ENCODE measurements at regions not wholly inside any gene's neighbourhood (a gene's known extent, or its start where the extent isn't known, plus 50 kb on each side); places are given as distances from the start of the nearest gene placed in this dataset.
"Not testable (repeated sequence)": the region's sequence is repeated elsewhere in the genome, so short reads cannot be mapped to it uniquely, and the experiment has no call there.

- DNase-seq; H3K4me1 ChIP-seq (ENCODE audit: control extremely low read depth in 1 of 4, control insufficient read depth in 4 of 4, insufficient read depth in 4 of 4, low read length in 3 of 4); POLR2A ChIA-PET; H3K36me3 ChIP-seq (ENCODE audit: control insufficient read depth in 4 of 4, insufficient read depth in 4 of 4, low read length in 3 of 4); H3K27me3 ChIP-seq (replicated peaks in 2 of 5; ENCODE audit: control insufficient read depth in 4 of 5, insufficient read depth in 5 of 5, low read length in 4 of 5); CTCF ChIA-PET; H3K9me3 ChIP-seq (ENCODE audit: control extremely low read depth in 1 of 5, control insufficient read depth in 4 of 5, insufficient read depth in 2 of 5, low read depth in 1 of 5, low read length in 4 of 5); H3K4me3 ChIP-seq (ENCODE audit: control insufficient read depth in 1 of 7, extremely low read depth in 1 of 7, insufficient read depth in 4 of 7, low read depth in 2 of 7, low read length in 6 of 7); H3K27ac ChIP-seq (ENCODE audit: insufficient read depth in 1 of 2, low read depth in 1 of 2, low read length in 2 of 2, poor library complexity in 1 of 2, severe bottlenecking in 2 of 2): not testable (repeated sequence)
- 100% methylated on average over 5 of the region's 5 CpGs for WGBS (ENCODE audit: insufficient coverage)
Measured at GRCh38 chr22:23424551-23425068, 155.5 kb downstream of the IGLL1 start.

- no peaks in the 10 kb centered on the region for H3K36me3 ChIP-seq (ENCODE audit: control insufficient read depth in 4 of 4, insufficient read depth in 4 of 4, low read length in 3 of 4)
- 90% methylated on average over 2 of the region's 7 CpGs for WGBS (ENCODE audit: insufficient coverage)
- no peaks in the 10 kb centered on the region for H3K4me1 ChIP-seq (ENCODE audit: control extremely low read depth in 1 of 4, control insufficient read depth in 4 of 4, insufficient read depth in 4 of 4, low read length in 3 of 4)
- no peak for DNase-seq
- ChIA-PET POLR2A (interaction anchor here (0.6 kb wide), 1 partner anchor 29 kb away, joined by 4 read pairs; no protein-coding TSS in a partner anchor), CTCF (no interaction called here)
- H3K27ac ChIP-seq (ENCODE audit: insufficient read depth in 1 of 2, low read depth in 1 of 2, low read length in 2 of 2, poor library complexity in 1 of 2, severe bottlenecking in 2 of 2), result no peak overlapping the region
- no peak overlapping the region for H3K4me3 ChIP-seq (ENCODE audit: control insufficient read depth in 1 of 7, extremely low read depth in 1 of 7, insufficient read depth in 4 of 7, low read depth in 2 of 7, low read length in 6 of 7)
- peaks cover 0 to 3% (median 0%) of the 10 kb centered on the region in 5 experiments for H3K9me3 ChIP-seq (ENCODE audit: control extremely low read depth in 1 of 5, control insufficient read depth in 4 of 5, insufficient read depth in 2 of 5, low read depth in 1 of 5, low read length in 4 of 5)
- no peaks in the 10 kb centered on the region for H3K27me3 ChIP-seq (replicated peaks in 2 of 5; ENCODE audit: control insufficient read depth in 4 of 5, insufficient read depth in 5 of 5, low read length in 4 of 5)
Measured at GRCh38 chr22:23424031-23424430, 156.1 kb downstream of the IGLL1 start.

GRCh38 chr22:23422281-23422680, 157.8 kb downstream of the IGLL1 start:
- CTCF ChIA-PET; H3K9me3 ChIP-seq (ENCODE audit: control extremely low read depth in 1 of 5, control insufficient read depth in 4 of 5, insufficient read depth in 2 of 5, low read depth in 1 of 5, low read length in 4 of 5); H3K4me1 ChIP-seq (ENCODE audit: control extremely low read depth in 1 of 4, control insufficient read depth in 4 of 4, insufficient read depth in 4 of 4, low read length in 3 of 4); H3K27ac ChIP-seq (ENCODE audit: insufficient read depth in 1 of 2, low read depth in 1 of 2, low read length in 2 of 2, poor library complexity in 1 of 2, severe bottlenecking in 2 of 2); H3K36me3 ChIP-seq (ENCODE audit: control insufficient read depth in 4 of 4, insufficient read depth in 4 of 4, low read length in 3 of 4); DNase-seq; H3K27me3 ChIP-seq (replicated peaks in 2 of 5; ENCODE audit: control insufficient read depth in 4 of 5, insufficient read depth in 5 of 5, low read length in 4 of 5); POLR2A ChIA-PET; H3K4me3 ChIP-seq (ENCODE audit: control insufficient read depth in 1 of 7, extremely low read depth in 1 of 7, insufficient read depth in 4 of 7, low read depth in 2 of 7, low read length in 6 of 7): not testable (repeated sequence)
- 100% methylated on average over 1 of the region's 4 CpGs for WGBS (ENCODE audit: insufficient coverage)

- not testable (repeated sequence) for H3K27ac ChIP-seq (ENCODE audit: insufficient read depth in 1 of 2, low read depth in 1 of 2, low read length in 2 of 2, poor library complexity in 1 of 2, severe bottlenecking in 2 of 2); H3K4me1 ChIP-seq (ENCODE audit: control extremely low read depth in 1 of 4, control insufficient read depth in 4 of 4, insufficient read depth in 4 of 4, low read length in 3 of 4); H3K4me3 ChIP-seq (ENCODE audit: control insufficient read depth in 1 of 7, extremely low read depth in 1 of 7, insufficient read depth in 4 of 7, low read depth in 2 of 7, low read length in 6 of 7); H3K36me3 ChIP-seq (ENCODE audit: control insufficient read depth in 4 of 4, insufficient read depth in 4 of 4, low read length in 3 of 4); H3K9me3 ChIP-seq (ENCODE audit: control extremely low read depth in 1 of 5, control insufficient read depth in 4 of 5, insufficient read depth in 2 of 5, low read depth in 1 of 5, low read length in 4 of 5); DNase-seq; H3K27me3 ChIP-seq (replicated peaks in 2 of 5; ENCODE audit: control insufficient read depth in 4 of 5, insufficient read depth in 5 of 5, low read length in 4 of 5)
- 95% methylated on average over 3 of the region's 6 CpGs for WGBS (ENCODE audit: insufficient coverage)
- ChIA-PET CTCF (interaction anchor here (0.7 kb wide), 1 partner anchor 26 kb away, joined by 3 read pairs; no protein-coding TSS in a partner anchor), POLR2A (interaction anchor here (0.6 kb wide), 1 partner anchor 100 kb away, joined by 5 read pairs; no protein-coding TSS in a partner anchor)
Measured at GRCh38 chr22:23421300-23421699, 158.8 kb downstream of the IGLL1 start.

GRCh38 chr22:23419931-23420330, 160.2 kb downstream of the IGLL1 start:
- H3K9me3 ChIP-seq (ENCODE audit: control extremely low read depth in 1 of 5, control insufficient read depth in 4 of 5, insufficient read depth in 2 of 5, low read depth in 1 of 5, low read length in 4 of 5), result no peaks in the 10 kb centered on the region
- ChIA-PET CTCF (interaction anchor here (1.0 kb wide), 1 partner anchor 11 kb away, joined by 3 read pairs; no protein-coding TSS in a partner anchor), POLR2A (no interaction called here)
- no peak for DNase-seq
- no peaks in the 10 kb centered on the region for H3K36me3 ChIP-seq (ENCODE audit: control insufficient read depth in 4 of 4, insufficient read depth in 4 of 4, low read length in 3 of 4)
- H3K27ac ChIP-seq (ENCODE audit: insufficient read depth in 1 of 2, low read depth in 1 of 2, low read length in 2 of 2, poor library complexity in 1 of 2, severe bottlenecking in 2 of 2), result no peak overlapping the region
- WGBS (ENCODE audit: insufficient coverage), result 82% methylated on average over 5 of the region's 5 CpGs
- H3K27me3 ChIP-seq (replicated peaks in 2 of 5; ENCODE audit: control insufficient read depth in 4 of 5, insufficient read depth in 5 of 5, low read length in 4 of 5), result no peaks in the 10 kb centered on the region
- H3K4me1 ChIP-seq (ENCODE audit: control extremely low read depth in 1 of 4, control insufficient read depth in 4 of 4, insufficient read depth in 4 of 4, low read length in 3 of 4), result no peaks in the 10 kb centered on the region
- no peak overlapping the region for H3K4me3 ChIP-seq (ENCODE audit: control insufficient read depth in 1 of 7, extremely low read depth in 1 of 7, insufficient read depth in 4 of 7, low read depth in 2 of 7, low read length in 6 of 7)

- no peak overlapping the region for H3K4me3 ChIP-seq (ENCODE audit: control insufficient read depth in 1 of 7, extremely low read depth in 1 of 7, insufficient read depth in 4 of 7, low read depth in 2 of 7, low read length in 6 of 7)
- ChIA-PET CTCF (interaction anchor here (1.0 kb wide), 1 partner anchor 12 kb away, joined by 3 read pairs; no protein-coding TSS in a partner anchor), POLR2A (interaction anchor here (0.6 kb wide), 1 partner anchor 104 kb away, joined by 3 read pairs; no protein-coding TSS in a partner anchor)
- H3K27me3 ChIP-seq (replicated peaks in 2 of 5; ENCODE audit: control insufficient read depth in 4 of 5, insufficient read depth in 5 of 5, low read length in 4 of 5), result no peaks in the 10 kb centered on the region
- DNase-seq, result no peak
- no peaks in the 10 kb centered on the region for H3K36me3 ChIP-seq (ENCODE audit: control insufficient read depth in 4 of 4, insufficient read depth in 4 of 4, low read length in 3 of 4)
- H3K4me1 ChIP-seq (ENCODE audit: control extremely low read depth in 1 of 4, control insufficient read depth in 4 of 4, insufficient read depth in 4 of 4, low read length in 3 of 4), result no peaks in the 10 kb centered on the region
- H3K27ac ChIP-seq (ENCODE audit: insufficient read depth in 1 of 2, low read depth in 1 of 2, low read length in 2 of 2, poor library complexity in 1 of 2, severe bottlenecking in 2 of 2), result no peak overlapping the region
- no peaks in the 10 kb centered on the region for H3K9me3 ChIP-seq (ENCODE audit: control extremely low read depth in 1 of 5, control insufficient read depth in 4 of 5, insufficient read depth in 2 of 5, low read depth in 1 of 5, low read length in 4 of 5)
- 95% methylated on average over 2 of the region's 4 CpGs for WGBS (ENCODE audit: insufficient coverage)
Measured at GRCh38 chr22:23419171-23419570, 160.9 kb downstream of the IGLL1 start.

- Histone ChIP-seq H3K4me1 (ENCODE audit: control extremely low read depth in 1 of 4, control insufficient read depth in 4 of 4, insufficient read depth in 4 of 4, low read length in 3 of 4) (no peaks in the 10 kb centered on the region), H3K36me3 (ENCODE audit: control insufficient read depth in 4 of 4, insufficient read depth in 4 of 4, low read length in 3 of 4) (no peaks in the 10 kb centered on the region), H3K27ac (ENCODE audit: insufficient read depth in 1 of 2, low read depth in 1 of 2, low read length in 2 of 2, poor library complexity in 1 of 2, severe bottlenecking in 2 of 2) (no peak overlapping the region), H3K4me3 (ENCODE audit: control insufficient read depth in 1 of 7, extremely low read depth in 1 of 7, insufficient read depth in 4 of 7, low read depth in 2 of 7, low read length in 6 of 7) (no peak overlapping the region), H3K9me3 (ENCODE audit: control extremely low read depth in 1 of 5, control insufficient read depth in 4 of 5, insufficient read depth in 2 of 5, low read depth in 1 of 5, low read length in 4 of 5) (no peaks in the 10 kb centered on the region), H3K27me3 (replicated peaks in 2 of 5; ENCODE audit: control insufficient read depth in 4 of 5, insufficient read depth in 5 of 5, low read length in 4 of 5) (no peaks in the 10 kb centered on the region)
- DNase-seq, result no peak
- ChIA-PET POLR2A (interaction anchor here (0.6 kb wide), 1 partner anchor 105 kb away, joined by 3 read pairs; no protein-coding TSS in a partner anchor), CTCF (no interaction called here)
- 97% methylated on average over 10 of the region's 12 CpGs for WGBS (ENCODE audit: insufficient coverage)
Measured at GRCh38 chr22:23418159-23418788, 161.8 kb downstream of the IGLL1 start.

All from common myeloid progenitor, CD34-positive (primary cell).